ENCODE measurements at regions not wholly inside any gene's neighbourhood (a gene's known extent, or its start where the extent isn't known, plus 50 kb on each side); places are given as distances from the start of the nearest gene placed in this dataset.

DNA sequence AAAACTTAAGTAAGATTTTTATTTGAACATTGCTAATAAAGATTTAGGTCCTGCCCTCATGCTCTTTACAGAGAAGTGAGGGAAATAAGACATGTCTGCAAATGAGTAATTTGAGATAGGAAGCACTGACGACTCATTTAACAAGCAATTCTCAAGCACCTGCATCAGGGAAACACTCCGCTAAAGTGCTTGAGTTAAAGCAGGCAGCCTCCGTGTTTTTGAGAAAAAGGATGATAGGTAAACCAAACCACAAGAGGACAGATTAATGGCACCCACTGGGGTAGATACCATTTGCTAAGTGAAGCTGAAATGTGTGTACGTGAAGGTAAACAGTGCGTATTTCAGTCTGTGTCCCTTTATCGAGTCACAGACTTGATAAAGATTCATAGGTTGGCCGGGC, 184.6 kb upstream of the CARD18 start:
- no peak for DNase-seq

GRCh38 chr11:105321696-105322095, 182.1 kb upstream of the CARD18 start:
- DNase-seq: no peak

- no peak for DNase-seq
Observed at GRCh38 chr11:105315287-105315686, 175.7 kb upstream of the CARD18 start.

- DNase-seq: no peak
Observed at GRCh38 chr11:105312266-105312665, 172.7 kb upstream of the CARD18 start.

DNA sequence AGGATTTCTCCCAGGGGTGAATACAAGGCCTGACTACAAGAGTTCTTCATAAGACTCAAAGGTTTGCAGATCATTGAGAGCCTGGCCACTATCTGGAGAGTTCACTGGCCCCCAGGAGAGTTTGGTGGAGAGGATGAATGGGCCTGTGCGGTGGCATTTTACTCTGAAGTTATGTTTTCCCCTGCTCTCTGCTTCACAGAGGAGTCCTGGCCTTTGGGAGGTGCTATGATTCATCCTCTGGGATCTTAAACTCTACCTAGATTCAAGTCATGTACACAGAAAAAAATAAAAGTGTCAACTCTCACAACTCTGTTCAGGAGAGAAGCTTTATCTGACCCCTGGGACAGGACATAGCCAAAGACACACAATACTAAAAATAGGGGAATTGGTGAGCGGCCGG, 159.1 kb upstream of the CARD18 start:
- DNase-seq: no peak

GRCh38 chr11:105298174-105298573, 158.6 kb upstream of the CARD18 start:
- DNase-seq: no peak

DNA sequence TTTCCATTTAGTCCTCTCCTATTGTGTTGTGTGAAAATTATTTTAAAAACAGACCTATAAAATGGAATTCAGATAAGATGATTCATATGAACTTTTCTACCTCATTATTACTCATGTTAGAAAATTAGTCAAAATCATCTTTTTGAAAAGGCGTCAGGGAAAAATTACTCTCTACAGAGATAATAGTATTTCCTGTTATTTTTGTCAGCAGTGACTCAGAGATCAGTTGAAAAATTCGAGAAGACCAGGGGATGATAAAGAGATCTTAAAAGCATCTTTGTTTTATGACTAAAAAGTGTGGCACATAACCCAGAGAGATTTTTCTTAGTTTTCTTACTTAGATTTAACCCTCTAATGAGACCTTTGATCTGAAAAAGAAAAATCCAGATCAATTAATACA, 157.9 kb upstream of the CARD18 start:
- no peak for DNase-seq

DNA sequence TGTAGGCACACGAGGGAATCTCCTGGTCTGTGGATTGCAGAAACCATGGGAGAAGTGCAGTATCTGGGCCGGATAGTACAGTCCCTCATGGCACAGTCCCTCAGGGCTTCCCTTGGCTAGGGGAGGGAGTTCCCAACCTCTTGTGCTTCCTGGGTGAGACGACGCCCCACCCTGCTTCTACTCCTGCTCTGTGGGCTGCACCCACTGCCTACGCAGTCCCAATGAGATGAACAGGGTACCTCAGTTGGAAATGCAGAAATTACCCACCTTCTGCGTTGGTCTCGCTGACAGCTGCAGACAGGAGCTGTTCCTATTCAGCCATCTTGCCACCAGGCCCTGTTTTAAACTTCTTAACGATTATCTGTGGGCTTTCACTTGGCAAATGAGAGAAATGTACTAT, 157.2 kb upstream of the CARD18 start:
- no peak for DNase-seq

GRCh38 chr11:105296386-105296785, 156.8 kb upstream of the CARD18 start:
- DNase-seq: no peak

GRCh38 chr11:105282658-105283057, 143.1 kb upstream of the CARD18 start:
- DNase-seq: no peak

GRCh38 chr11:105274631-105275030, 135.1 kb upstream of the CARD18 start:
- no peak for DNase-seq

DNA sequence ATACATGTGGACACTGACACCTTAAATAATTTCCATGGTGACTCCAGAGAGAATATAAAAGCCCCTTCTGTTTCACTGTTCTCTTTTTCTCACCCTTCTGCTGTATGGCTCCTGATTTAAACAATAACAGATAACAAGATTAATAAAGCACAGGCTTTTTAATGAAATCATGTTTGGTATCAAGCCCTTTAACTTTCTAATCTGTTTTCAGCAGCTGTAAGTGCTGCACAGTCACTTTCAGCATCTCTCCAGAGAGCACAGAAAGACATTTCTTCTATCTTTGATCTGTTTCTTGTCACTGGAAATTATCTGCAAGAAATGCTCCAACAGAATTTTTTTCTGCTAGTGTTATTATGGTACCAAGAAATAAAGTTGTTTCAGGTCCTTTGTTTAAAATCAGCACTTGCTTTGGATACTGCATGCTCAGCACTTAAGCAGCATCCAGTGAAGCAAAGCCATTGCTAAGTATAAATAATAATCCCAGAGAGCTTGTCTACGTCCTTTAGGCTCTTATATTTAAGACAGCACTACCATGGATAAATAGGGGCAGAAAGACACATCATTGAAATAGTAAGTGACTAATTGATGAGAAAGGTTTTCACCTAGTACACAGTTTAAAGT, 134.2 kb upstream of the CARD18 start:
- DNase-seq: peak; percentile 17

GRCh38 chr11:105269862-105270261, 130.3 kb upstream of the CARD18 start:
- no peak for DNase-seq

DNA sequence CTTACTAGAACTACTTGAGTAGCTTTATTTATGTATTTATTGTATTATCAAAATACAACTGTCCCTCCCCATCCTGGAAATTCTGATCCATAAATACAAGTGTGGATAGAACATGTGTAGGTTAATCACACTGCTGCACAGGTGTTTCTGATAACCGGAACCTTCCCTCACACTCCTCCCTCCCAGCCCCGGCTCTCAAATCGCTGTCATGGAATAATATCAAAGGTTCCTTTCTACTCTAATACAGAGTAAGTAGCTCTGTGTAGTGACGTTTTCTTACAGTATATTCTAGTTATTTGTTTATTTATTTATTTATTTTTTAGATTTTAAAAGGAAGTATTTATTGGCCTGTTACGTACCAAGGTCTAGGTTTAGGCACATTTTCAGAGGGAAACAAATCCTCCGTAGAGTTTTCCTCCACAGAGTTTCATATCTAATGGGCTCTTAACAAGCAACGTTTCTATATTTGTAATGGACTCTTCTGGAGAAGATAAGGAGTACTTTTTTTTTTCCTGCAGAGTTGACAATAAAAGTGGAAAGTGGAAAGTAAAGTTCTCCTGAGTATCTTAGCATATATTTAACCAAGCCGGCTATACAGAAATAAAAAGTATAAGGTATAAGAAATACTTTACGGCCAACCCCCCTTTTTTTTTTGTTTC, 129.0 kb upstream of the CARD18 start:
- DNase-seq: no peak

GRCh38 chr11:105265845-105266244, 126.3 kb upstream of the CARD18 start:
- DNase-seq: no peak

DNA sequence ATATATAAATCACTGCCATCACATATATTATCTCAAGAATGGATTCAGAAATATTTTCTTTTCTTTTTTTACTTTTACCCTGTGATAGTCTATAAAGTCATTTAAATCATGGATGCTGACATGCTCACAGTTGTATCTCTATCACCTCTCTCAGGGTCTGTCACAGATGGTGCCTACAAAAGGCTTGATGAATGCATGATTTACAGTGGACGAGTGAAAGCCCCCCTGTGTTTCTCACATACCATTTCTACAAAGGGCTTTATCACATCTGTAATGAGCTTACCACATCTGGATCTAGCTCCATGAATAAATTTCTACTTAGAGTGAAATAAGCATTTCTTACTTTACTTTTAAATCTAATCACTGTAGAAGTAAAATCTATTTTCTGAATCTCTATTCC, 121.4 kb upstream of the CARD18 start:
- no peak for DNase-seq

DNA sequence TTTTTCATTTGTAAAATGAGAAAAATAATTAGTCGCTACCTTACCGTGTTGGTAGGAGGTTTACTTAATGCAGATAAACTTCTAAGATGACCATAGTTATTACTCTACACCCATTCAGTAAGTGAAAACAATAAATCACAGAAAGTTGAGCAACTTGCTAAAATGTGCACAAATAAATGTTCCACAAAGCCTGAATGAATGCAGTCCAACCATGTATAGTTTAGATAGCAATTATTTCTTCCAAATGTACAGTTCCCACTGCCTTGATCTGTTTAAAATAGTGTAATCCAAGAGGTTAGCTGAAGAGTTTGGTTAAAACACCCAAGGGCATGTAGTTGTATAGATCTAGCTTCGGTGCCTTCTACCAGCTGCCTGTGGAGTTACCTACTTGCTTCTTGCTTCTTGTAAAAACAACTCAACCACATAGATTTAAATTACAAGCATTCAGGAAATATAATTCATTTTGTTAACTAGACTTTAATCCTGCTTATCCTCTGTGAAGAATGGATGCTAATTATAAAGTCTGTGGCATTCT, 106.3 kb upstream of the CARD18 start:
- no peak for DNase-seq

DNA sequence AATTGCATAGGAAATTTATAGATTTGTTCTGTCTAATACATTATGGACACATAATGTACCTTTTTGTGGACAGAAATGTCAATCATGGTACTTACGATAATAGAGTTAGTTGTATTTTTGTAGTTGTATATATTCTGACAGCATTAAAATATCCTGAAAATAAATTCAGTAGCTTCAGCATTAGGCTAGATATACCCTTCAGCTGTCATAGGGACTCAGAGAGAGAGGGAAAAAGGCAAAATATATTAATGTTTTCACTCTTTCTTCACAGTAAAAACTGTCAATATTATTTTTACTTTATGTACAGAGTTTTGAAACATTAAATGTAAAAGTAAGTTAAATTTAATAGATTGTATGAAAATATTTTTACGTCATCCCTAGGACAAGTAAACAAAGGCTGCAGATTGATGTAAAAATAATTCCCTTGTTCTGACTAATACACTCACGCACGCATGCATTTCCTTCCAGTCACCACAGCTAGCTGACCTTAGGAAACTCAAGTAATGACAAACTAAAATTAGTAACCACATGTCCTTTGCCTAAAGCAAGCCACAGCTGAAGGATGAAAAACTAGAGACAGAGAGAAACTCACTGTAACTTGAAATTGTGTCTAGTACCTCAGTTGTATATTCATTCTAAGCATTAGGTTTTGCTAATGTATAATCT, 104.7 kb upstream of the CARD18 start:
- no peak for DNase-seq

DNA sequence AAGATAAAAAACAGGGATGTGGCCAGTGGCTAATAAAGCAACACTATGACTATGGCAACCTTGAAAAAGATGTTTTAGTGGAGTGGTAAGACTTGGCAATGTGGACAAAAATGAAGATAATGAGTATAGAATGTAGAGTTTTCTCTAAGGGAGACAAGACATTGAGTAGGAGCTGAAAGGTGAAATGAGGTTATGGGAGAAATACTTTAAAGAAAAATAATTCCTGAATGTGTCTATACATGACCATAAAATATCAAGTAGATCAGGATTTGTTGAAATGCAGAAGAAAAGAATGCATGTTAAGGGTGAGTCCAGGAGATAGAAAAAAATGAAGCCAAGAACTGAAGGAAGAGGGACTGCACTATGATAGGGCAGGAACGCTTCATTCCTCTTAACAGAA, 101.6 kb upstream of the CARD18 start:
- DNase-seq: no peak

DNA sequence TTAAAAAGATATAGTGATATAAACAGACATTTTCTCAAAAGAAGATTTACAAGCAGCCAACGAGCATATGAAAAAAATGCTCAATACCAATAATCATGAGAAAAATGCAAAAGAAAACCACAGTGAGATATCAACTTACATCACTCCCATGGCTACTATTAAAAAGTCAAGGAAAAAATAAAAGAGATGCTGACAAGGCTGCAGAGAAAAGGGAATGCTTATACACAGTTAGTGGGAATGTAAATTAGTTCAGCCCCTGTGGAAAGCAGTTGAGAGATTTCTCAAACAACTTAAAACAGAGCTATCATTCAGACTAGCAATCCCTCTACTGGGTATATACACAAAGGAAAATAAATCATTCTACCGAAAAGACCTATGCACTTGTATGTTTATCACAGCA, 97.1 kb upstream of the CARD18 start:
- DNase-seq: no peak

GRCh38 chr11:105233285-105233684, 93.7 kb upstream of the CARD18 start:
- no peak for DNase-seq

DNA sequence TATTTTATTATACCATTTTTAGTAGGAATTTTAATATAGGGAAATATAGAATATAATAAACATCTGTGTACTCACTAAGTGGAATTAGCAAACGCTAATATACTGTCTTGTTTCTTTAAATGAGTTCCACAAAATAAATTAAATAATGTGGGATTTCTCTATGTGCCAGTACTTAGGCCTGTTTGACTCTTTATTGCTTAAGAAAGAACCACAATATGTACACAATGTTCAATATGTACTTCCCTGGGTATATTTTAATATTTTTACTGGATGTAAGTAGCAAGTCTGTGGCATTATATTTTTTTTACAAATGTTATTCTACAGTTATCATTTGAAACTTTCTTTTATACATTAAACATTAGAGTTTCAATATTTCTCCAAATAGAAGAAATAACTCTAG, 92.5 kb upstream of the CARD18 start:
- DNase-seq: no peak

GRCh38 chr11:105230586-105230985, 91.0 kb upstream of the CARD18 start:
- DNase-seq: no peak

- DNase-seq: no peak
Observed at GRCh38 chr11:105229761-105230160, 90.2 kb upstream of the CARD18 start.
